Esophagus muscularis mucosa (tissue), 4 donors: ENCODE measurements at regions not wholly inside any gene's neighbourhood (a gene's known extent, or its start where the extent isn't known, plus 50 kb on each side); places are given as distances from the start of the nearest gene placed in this dataset.
"Not testable (repeated sequence)": the region's sequence is repeated elsewhere in the genome, so short reads cannot be mapped to it uniquely, and the experiment has no call there.

Experiments used
- DNase-seq: peaks from one replicate; pipeline ENCODE4 v3.0.0-alpha.2; 2017; ENCODE audit errors: extremely low spot score
- H3K27ac ChIP-seq, 4 donors: fragments of 200-600 bp; sonication (generic); replicated peaks in 1 of 4; 1 replicate in 3 of 4; 2 replicates in 1 of 4; pipeline ENCODE4 v1.5.1; 2016 to 2019; ENCODE audit warnings: mild to moderate bottlenecking in 1 of 4
- H3K27me3 ChIP-seq, 4 donors: fragments of 200-600 bp; sonication (generic); one replicate each; pipeline versions ENCODE4 v1.5.1 to v1.6.0; 2016 to 2019
- H3K36me3 ChIP-seq, 4 donors: fragments of 200-600 bp; sonication (generic); one replicate each; pipeline ENCODE4 v1.5.1; 2016 to 2019
- H3K4me1 ChIP-seq, 4 donors: fragments of 200-600 bp; sonication (generic); one replicate each; pipeline ENCODE4 v1.5.1; 2016 to 2019
- H3K4me3 ChIP-seq, 4 donors: fragments of 200-600 bp; sonication (generic); 1 replicate in 2 of 4; 2 replicates in 2 of 4; pipeline ENCODE4 v1.5.1; 2016 to 2019; ENCODE audit warnings: mild to moderate bottlenecking in 4 of 4, moderate library complexity in 1 of 4
- H3K9me3 ChIP-seq, 4 donors: fragments of 200-600 bp; sonication (generic); 1 replicate in 3 of 4; 2 replicates in 1 of 4; pipeline ENCODE4 v1.5.1; 2016 to 2019
- EP300 ChIP-seq: sonication (generic); formaldehyde crosslinking; IDR thresholded peaks from one replicate; pipeline ENCODE4 v1.6.1; 2017; ENCODE audit warnings: antibody characterized with exemption
- POLR2A ChIP-seq: fragments of 450-650 bp; IDR thresholded peaks from one replicate; pipeline ENCODE4 v1.6.1; 2017; ENCODE audit warnings: antibody characterized with exemption, moderate library complexity, mild to moderate bottlenecking, low read depth
- POLR2AphosphoS5 ChIP-seq, 2 donors: sonication (generic); formaldehyde crosslinking; IDR thresholded peaks; one replicate each; pipeline ENCODE4 v1.6.1; 2017; ENCODE audit warnings: antibody characterized with exemption in 2 of 2
- WGBS: methylation state at CpG from one replicate; pipeline ENCODE4 v1.1.5; 2018; 5-methylcytosine and 5-hydroxymethylcytosine counted together
- intact Hi-C: fragments of 100-400 bp; cut with DNase I; formaldehyde crosslinking; loops from one replicate; pipeline ENCODE4 v1.15.1; 2023
- TF ChIP-seq, protein P1 (sequence below), 3 experiments: fragments of 200-600 bp in 2 of 3; fragments of 450-650 bp in 1 of 3; sonication (generic) in 2 of 3; IDR thresholded peaks; one replicate each; pipeline ENCODE4 v1.5.1; 2017 to 2019; ENCODE audit warnings: antibody characterized with exemption in 3 of 3, mild to moderate bottlenecking in 2 of 3, moderate library complexity in 1 of 3

DNA sequence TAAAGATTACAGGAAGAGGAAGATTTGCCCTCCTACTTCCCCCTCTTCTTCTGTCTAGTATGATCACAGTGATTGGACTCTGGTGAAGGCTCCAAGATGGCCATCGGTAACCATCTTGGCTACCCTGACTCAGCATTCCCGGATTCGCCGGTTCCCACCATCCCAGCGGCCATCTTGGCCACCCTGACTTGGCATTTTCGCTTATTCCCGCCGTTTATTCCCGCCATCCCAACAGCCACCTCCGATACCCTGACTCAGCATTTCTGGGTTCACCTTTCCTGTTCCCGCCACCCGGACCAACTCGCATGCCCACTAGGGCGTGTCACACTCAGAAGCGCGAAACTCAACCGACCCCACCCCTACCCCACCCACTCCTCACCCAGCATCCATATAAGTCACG lies 95.4 kb upstream of the GRIN2A start:
- no peak for DNase-seq
- Histone ChIP-seq H3K4me1 (no peaks in the 10 kb centered on the region), H3K4me3 (no peak overlapping the region), H3K27ac (no peak overlapping the region), H3K27me3 (no peaks in the 10 kb centered on the region), H3K36me3 (no peaks in the 10 kb centered on the region), H3K9me3 (peaks cover 0 to 10% (median 4%) of the 10 kb centered on the region in 4 donors)
- WGBS, result 88% methylated on average over 18 of the region's 18 CpGs
- intact Hi-C loops, result no loop called here
- TF ChIP-seq EP300, result no peak
- TF ChIP-seq, protein P1, sequence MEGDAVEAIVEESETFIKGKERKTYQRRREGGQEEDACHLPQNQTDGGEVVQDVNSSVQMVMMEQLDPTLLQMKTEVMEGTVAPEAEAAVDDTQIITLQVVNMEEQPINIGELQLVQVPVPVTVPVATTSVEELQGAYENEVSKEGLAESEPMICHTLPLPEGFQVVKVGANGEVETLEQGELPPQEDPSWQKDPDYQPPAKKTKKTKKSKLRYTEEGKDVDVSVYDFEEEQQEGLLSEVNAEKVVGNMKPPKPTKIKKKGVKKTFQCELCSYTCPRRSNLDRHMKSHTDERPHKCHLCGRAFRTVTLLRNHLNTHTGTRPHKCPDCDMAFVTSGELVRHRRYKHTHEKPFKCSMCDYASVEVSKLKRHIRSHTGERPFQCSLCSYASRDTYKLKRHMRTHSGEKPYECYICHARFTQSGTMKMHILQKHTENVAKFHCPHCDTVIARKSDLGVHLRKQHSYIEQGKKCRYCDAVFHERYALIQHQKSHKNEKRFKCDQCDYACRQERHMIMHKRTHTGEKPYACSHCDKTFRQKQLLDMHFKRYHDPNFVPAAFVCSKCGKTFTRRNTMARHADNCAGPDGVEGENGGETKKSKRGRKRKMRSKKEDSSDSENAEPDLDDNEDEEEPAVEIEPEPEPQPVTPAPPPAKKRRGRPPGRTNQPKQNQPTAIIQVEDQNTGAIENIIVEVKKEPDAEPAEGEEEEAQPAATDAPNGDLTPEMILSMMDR (IDR thresholded peaks at IDR 0.05), result no peak
- no peak for TF ChIP-seq POLR2AphosphoS5 (IDR thresholded peaks at IDR 0.05)
- no peak for TF ChIP-seq POLR2A

DNA sequence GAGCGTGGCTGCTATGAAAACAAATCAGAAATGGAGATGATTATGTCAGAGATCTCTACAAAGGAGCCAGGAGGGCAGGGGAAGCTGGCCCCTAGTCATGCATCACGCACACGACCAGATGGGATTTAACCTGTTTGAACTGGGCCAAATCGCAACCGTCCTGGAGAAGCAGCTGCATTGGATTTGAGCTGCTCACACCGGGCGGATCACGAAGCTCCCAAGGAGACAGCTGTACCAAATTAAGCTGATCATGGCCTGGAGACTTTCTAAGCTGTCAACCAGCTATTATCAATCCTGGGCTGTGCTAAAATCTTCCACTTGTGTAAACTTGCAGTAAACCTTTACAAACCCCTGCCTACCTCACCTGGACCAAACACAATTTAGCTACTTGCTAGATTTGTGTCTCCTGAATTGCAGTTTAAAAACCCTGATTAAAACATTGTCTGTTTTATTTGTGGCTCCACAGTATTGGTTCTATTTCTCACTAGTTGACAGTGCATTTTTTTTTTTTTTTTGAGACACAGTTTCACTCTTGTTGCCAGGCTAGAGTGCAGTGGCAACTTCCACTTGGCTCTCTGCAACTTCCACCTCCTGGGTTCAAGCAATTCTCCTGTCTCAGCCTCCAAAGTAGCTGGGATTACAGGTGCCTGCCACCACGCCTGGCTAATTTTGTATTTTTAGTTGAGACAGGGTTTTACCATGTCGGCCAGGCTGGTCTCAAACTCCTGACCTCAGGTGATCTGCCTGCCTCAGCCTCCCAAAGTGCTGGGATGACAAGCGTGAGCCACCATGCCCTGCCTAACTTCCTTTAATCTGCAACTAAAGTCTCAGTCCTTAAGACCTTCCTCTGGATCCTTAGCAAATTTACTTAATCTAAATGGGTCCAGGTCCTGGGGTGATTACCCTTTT lies 98.3 kb upstream of the GRIN2A start:
- Histone ChIP-seq H3K4me3 (no peak overlapping the region), H3K27me3 (no peaks in the 10 kb centered on the region), H3K4me1 (no peaks in the 10 kb centered on the region), H3K27ac (no peak overlapping the region), H3K9me3 (peaks cover 0 to 10% (median 4%) of the 10 kb centered on the region in 4 donors), H3K36me3 (no peaks in the 10 kb centered on the region)
- intact Hi-C loops, result no loop called here
- WGBS, result 23% methylated on average over 11 of the region's 11 CpGs
- no peak for DNase-seq
- TF ChIP-seq POLR2A (no peak), POLR2AphosphoS5 (IDR thresholded peaks at IDR 0.05) (no peak), EP300 (no peak)
- TF ChIP-seq, protein P1 (IDR thresholded peaks at IDR 0.05), result no peak

DNA sequence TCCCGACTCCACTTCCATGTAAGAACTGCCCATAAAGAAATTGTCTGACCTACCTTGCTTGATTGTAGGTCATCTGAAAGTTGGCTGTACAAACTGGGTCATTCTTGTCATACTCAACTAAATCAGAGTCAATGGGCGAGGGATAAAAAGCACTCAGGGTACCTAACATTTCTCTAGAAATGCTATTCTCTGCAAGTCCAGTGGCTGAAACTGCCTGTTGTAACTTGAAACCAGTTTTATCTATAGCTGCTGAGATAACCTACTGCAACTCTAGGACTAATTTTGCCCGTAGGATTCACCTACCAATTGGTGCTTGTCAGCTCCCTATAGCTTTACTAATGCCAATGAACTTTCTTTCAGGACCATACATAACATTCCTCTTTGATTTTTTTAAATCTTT lies 100.1 kb upstream of the GRIN2A start:
- WGBS, result 63% methylated on average over 3 of the region's 3 CpGs
- no peak for DNase-seq
- no peaks in the 10 kb centered on the region for H3K27me3 ChIP-seq
- H3K9me3 ChIP-seq, result peaks cover 0 to 9% (median 4%) of the 10 kb centered on the region in 4 donors
- no peak for TF ChIP-seq POLR2A
- TF ChIP-seq, protein P1 (IDR thresholded peaks at IDR 0.05), result no peak
- TF ChIP-seq EP300, result no peak
- TF ChIP-seq POLR2AphosphoS5 (IDR thresholded peaks at IDR 0.05), result no peak
- H3K4me1 ChIP-seq, result no peaks in the 10 kb centered on the region
- no peaks in the 10 kb centered on the region for H3K36me3 ChIP-seq
- no peak overlapping the region for H3K4me3 ChIP-seq
- H3K27ac ChIP-seq, result no peak overlapping the region
- intact Hi-C loops, result no loop called here

DNA sequence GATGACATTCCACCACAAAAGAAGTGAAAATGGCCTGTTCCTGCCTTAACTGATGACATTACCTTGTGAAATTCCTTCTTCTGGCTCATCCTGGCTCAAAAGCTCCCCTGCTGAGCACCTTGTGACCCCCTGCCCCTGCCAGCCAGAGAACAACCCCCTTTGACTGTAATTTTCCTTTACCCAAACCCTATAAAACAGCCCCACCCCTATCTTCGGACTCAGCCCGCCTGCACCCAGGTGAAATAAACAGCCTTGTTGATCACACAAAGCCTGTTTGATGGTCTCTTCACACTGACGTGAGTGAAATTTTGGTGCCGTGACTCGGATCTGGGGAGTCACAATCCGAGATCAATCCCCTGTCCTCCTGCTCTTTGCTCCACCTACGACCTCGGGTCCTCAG lies 101.0 kb upstream of the GRIN2A start:
- H3K4me1 ChIP-seq, H3K9me3 ChIP-seq, H3K36me3 ChIP-seq, H3K27me3 ChIP-seq, DNase-seq, intact Hi-C loops, H3K4me3 ChIP-seq, H3K27ac ChIP-seq: not testable (repeated sequence)
- WGBS, result 70% methylated on average over 8 of the region's 8 CpGs

DNA sequence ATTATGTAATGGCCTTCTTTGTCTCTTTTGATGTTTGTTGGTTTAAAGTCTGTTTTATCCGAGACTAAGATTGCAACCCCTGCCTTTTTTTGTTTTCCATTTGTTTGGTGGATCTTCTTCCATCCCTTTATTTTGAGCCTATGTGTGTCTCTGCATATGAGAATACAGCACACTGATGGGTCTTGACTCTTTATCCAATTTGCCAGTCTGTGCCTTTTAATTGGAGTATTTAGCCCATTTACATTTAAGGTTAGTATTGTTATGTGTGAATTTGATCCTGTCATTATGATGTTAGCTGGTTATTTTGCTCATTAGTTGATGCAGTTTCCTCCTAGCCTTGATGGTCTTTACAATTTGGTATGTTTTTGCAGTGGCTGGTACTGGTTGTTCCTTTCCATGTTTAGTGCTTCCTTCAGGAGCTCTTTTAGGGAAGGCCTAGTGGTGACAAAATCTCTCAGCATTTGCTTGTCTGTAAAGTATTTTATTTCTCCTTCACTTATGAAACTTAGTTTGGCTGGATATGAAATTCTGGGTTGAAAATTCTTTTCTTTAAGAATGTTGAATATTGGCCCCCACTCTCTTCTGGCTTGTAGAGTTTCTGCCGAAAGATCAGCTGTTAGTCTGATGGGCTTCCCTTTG lies 95.3 kb upstream of the ATF7IP2 start:
- H3K27ac ChIP-seq, DNase-seq, H3K27me3 ChIP-seq, H3K4me3 ChIP-seq, H3K36me3 ChIP-seq, intact Hi-C loops, H3K4me1 ChIP-seq: not testable (repeated sequence)
- H3K9me3 ChIP-seq, result peaks cover 0 to 18% (median 12%) of the 10 kb centered on the region in 4 donors
- WGBS, result 90% methylated on average over 2 of the region's 2 CpGs

DNA sequence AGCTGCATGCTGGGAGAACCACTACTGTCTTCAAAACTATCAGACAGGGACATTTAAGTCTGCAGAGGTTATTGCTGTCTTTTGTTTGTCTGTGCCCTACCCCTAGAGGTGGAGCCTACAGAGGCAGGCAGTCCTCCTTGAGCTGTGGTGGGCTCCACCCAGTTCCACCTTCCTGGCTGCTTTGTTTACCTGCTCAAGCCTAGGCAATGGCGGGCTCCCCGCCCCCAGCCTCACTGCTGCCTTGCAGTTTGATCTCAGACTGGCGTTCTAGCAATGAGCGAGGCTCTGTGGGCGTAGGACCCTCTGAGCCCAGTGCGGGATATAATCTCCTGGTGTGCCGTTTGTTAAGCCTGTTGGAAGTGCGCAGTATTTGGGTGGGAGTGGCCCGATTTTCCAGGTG lies 93.7 kb upstream of the ATF7IP2 start:
- intact Hi-C loops, H3K36me3 ChIP-seq: not testable (repeated sequence)
- WGBS, result 94% methylated on average over 7 of the region's 9 CpGs

DNA sequence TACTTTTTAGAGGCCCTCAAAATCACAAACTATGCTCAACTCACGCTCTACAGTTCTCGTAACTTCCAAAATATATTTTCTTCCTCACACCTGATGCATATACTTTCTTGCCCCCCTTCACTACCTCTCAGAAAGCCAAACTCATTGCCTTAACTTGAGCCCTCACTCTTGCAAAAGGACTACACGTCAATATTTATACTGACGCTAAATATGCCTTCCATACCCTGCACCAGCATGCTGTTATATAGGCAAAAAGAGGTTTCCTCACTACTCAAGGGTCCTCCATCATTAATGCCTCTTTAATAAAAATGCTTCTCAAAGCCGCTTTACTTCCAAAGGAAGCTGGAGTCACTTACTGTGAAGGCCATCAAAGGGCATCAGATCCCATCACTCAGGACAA lies 92.9 kb upstream of the ATF7IP2 start:
- H3K4me1 ChIP-seq, DNase-seq, H3K27me3 ChIP-seq, H3K36me3 ChIP-seq, intact Hi-C loops, H3K27ac ChIP-seq, H3K4me3 ChIP-seq: not testable (repeated sequence)
- 80% methylated on average over 5 of the region's 5 CpGs for WGBS
- peaks cover 0 to 18% (median 12%) of the 10 kb centered on the region in 4 donors for H3K9me3 ChIP-seq

More for the DNA sequence above, 93.7 kb upstream of the ATF7IP2 start:
- H3K27ac ChIP-seq, H3K27me3 ChIP-seq, H3K4me3 ChIP-seq, DNase-seq, H3K4me1 ChIP-seq: not testable (repeated sequence)
- H3K9me3 ChIP-seq, result peaks cover 0 to 18% (median 12%) of the 10 kb centered on the region in 4 donors

DNA sequence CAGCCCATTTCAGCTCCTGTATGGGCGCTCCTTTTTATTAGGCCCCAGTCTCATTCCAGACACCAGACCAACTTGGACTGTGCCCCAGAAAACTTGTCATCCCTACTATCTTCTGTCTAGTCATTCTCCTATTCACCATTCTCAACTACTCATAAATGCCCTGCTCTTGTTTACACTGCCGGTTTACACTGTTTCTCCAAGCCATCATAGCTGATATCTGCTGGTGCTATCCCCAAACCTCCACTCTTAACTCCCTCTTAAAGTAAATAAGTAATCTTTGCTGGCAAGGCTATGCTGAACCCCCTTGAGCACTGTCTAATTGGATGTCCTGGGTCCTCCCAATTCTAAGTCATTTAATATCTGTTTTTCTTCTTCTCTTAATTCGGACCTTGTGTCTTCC lies 91.7 kb upstream of the ATF7IP2 start:
- WGBS, result 76% methylated on average over 3 of the region's 3 CpGs
- H3K4me1 ChIP-seq, H3K36me3 ChIP-seq, H3K4me3 ChIP-seq, DNase-seq, intact Hi-C loops, H3K27ac ChIP-seq, H3K27me3 ChIP-seq: not testable (repeated sequence)
- peaks cover 0 to 18% (median 12%) of the 10 kb centered on the region in 4 donors for H3K9me3 ChIP-seq
